ENCODE measurements at regions not wholly inside any gene's neighbourhood (a gene's known extent, or its start where the extent isn't known, plus 50 kb on each side); places are given as distances from the start of the nearest gene placed in this dataset.
"Not testable (repeated sequence)": the region's sequence is repeated elsewhere in the genome, so short reads cannot be mapped to it uniquely, and the experiment has no call there.

DNA sequence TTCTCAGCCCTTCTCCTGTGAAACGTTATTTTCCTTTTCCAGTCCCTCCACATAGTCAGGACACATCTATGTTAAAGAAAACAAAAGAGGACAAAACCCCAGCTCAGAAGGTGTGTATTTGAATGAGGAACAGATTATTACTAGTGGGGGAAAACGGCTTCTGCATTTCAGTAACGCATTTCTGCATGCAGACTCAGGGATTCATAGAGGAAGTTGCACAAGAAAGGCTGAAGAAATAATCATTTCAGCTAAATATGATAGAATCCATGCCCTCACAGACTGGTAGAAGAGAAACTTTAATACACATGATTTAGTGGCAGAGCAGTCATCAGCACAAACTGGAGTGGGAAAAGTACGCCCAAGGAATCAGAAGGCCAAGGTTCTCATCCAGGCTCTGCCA, 270.8 kb upstream of the FGF13 start:
- 52 to 79% (median 64%) methylated on average over 4 of the region's 4 CpGs for WGBS, 3 donors
- no peak overlapping the region for H3K4me3 ChIP-seq (ENCODE audit: low read depth in 1 of 3, low read length in 3 of 3)
- FAIRE-seq (no peak), DNase-seq (no peak)
- H3K4me1 ChIP-seq (ENCODE audit: control insufficient read depth in 3 of 3, insufficient read depth in 2 of 3, low read depth in 1 of 3, low read length in 2 of 3) = no peaks in the 10 kb centered on the region
- H3K27me3 ChIP-seq (ENCODE audit: control insufficient read depth in 3 of 3, insufficient read depth in 3 of 3, low read length in 3 of 3) = no peaks in the 10 kb centered on the region
- no peak overlapping the region for H3K27ac ChIP-seq (ENCODE audit: low read depth in 1 of 3, low read length in 2 of 3)
- no peaks in the 10 kb centered on the region for H3K36me3 ChIP-seq (ENCODE audit: control insufficient read depth in 3 of 3, insufficient read depth in 2 of 3, low read depth in 1 of 3, low read length in 3 of 3)
- H3K9me3 ChIP-seq (ENCODE audit: control insufficient read depth in 2 of 2, insufficient read depth in 1 of 2, low read depth in 1 of 2, low read length in 1 of 2) = no peaks in the 10 kb centered on the region

DNA sequence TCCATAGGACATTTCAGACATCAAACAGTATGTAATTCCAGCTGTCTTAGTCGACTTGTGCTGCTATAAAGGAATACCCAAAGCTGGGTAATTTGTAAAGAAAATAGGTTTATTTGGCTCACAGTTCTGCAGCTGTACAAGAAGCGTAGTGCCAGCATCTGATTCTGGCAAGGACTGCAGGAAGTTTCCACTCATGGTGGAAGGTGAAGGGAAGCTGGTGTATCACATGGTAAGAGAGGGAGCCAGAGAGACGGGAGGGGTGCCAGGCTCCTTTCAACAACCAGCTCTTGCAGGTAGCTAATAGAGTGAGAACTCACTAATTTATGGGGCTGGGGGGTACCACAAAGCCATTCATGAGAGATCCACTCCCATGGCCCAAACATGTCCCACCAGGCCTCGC, 253.0 kb upstream of the FGF13 start:
- Histone ChIP-seq H3K9me3 (ENCODE audit: control insufficient read depth in 2 of 2, insufficient read depth in 1 of 2, low read depth in 1 of 2, low read length in 1 of 2) (no peaks in the 10 kb centered on the region), H3K36me3 (ENCODE audit: control insufficient read depth in 3 of 3, insufficient read depth in 2 of 3, low read depth in 1 of 3, low read length in 3 of 3) (no peaks in the 10 kb centered on the region), H3K4me1 (ENCODE audit: control insufficient read depth in 3 of 3, insufficient read depth in 2 of 3, low read depth in 1 of 3, low read length in 2 of 3) (no peaks in the 10 kb centered on the region), H3K27me3 (ENCODE audit: control insufficient read depth in 3 of 3, insufficient read depth in 3 of 3, low read length in 3 of 3) (no peaks in the 10 kb centered on the region), H3K27ac (ENCODE audit: low read depth in 1 of 3, low read length in 2 of 3) (no peak overlapping the region), H3K4me3 (ENCODE audit: low read depth in 1 of 3, low read length in 3 of 3) (no peak overlapping the region)
- no peak for DNase-seq
- FAIRE-seq = no peak
- 47 to 68% (median 50%) methylated on average over 4 of the region's 4 CpGs for WGBS, 3 donors

DNA sequence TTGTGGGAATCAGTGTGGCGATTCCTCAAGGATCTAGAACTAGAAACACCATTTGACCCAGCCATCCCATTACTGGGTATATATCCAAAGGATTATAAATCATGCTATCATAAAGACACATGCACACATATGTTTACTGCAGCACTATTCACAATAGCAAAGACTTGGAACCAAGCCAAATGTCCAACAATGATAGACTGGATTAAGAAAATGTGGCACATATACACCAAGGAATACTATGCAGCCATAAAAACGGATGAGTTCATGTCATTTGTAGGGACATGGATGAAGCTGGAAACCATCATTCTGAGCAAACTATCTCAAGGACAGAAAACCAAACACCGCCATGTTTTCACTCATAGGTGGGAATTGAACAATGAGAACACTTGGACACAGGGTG, 250.9 kb upstream of the FGF13 start:
- not testable (repeated sequence) for H3K4me1 ChIP-seq (ENCODE audit: control insufficient read depth in 3 of 3, insufficient read depth in 2 of 3, low read depth in 1 of 3, low read length in 2 of 3); H3K9me3 ChIP-seq (ENCODE audit: control insufficient read depth in 2 of 2, insufficient read depth in 1 of 2, low read depth in 1 of 2, low read length in 1 of 2); H3K27me3 ChIP-seq (ENCODE audit: control insufficient read depth in 3 of 3, insufficient read depth in 3 of 3, low read length in 3 of 3); FAIRE-seq; H3K27ac ChIP-seq (ENCODE audit: low read depth in 1 of 3, low read length in 2 of 3); DNase-seq; H3K36me3 ChIP-seq (ENCODE audit: control insufficient read depth in 3 of 3, insufficient read depth in 2 of 3, low read depth in 1 of 3, low read length in 3 of 3); H3K4me3 ChIP-seq (ENCODE audit: low read depth in 1 of 3, low read length in 3 of 3)
- WGBS, 3 donors = 74 to 89% (median 84%) methylated on average over 3 of the region's 3 CpGs

DNA sequence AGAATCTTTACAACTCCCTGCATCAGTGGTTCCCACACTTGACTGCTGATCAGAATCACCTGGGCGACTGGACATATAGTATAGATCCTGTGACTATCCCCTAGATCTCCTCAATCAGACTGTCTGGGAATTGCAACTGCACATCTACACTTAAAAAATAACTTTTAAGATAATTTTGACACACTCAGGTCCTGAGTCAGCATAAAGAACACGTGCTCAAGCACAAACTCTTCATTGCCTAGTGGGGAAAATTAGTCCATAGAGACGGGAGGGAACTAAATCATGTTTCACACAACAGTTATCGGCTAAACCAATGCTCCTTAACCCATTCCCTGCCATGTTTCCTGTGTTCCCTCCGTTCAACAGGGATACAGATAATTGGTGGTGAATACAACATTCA, 243.5 kb upstream of the FGF13 start:
- WGBS, 3 donors = 49 to 57% (median 53%) methylated on average over 5 of the region's 5 CpGs
- no peaks in the 10 kb centered on the region for H3K9me3 ChIP-seq (ENCODE audit: control insufficient read depth in 2 of 2, insufficient read depth in 1 of 2, low read depth in 1 of 2, low read length in 1 of 2)
- H3K4me3 ChIP-seq (ENCODE audit: low read depth in 1 of 3, low read length in 3 of 3) = no peak overlapping the region
- FAIRE-seq (no peak), DNase-seq (no peak)
- no peaks in the 10 kb centered on the region for H3K36me3 ChIP-seq (ENCODE audit: control insufficient read depth in 3 of 3, insufficient read depth in 2 of 3, low read depth in 1 of 3, low read length in 3 of 3)
- no peak overlapping the region for H3K27ac ChIP-seq (ENCODE audit: low read depth in 1 of 3, low read length in 2 of 3)
- H3K27me3 ChIP-seq (ENCODE audit: control insufficient read depth in 3 of 3, insufficient read depth in 3 of 3, low read length in 3 of 3) = no peaks in the 10 kb centered on the region
- no peaks in the 10 kb centered on the region for H3K4me1 ChIP-seq (ENCODE audit: control insufficient read depth in 3 of 3, insufficient read depth in 2 of 3, low read depth in 1 of 3, low read length in 2 of 3)

DNA sequence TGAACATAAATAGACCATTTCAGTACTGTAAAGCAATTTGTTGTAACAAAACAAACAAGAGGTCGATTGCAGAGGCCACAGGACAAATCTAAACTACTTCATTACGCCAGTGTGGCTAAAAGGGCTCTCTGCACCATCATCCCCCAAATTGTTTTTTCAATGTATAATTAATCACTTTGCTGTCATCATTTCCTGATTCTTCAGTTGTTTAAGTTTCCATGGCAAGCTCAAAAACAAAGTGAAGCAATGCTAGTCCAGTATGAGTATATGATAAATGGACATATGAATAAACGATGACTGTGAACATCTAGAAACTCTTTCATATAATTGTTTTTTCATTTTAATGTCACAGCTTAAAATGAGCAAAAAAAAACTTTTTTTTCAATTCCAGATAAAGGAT, 235.4 kb upstream of the FGF13 start:
- 27 to 55% (median 38%) methylated on average over 3 of the region's 3 CpGs for WGBS, 3 donors
- Histone ChIP-seq H3K27me3 (ENCODE audit: control insufficient read depth in 3 of 3, insufficient read depth in 3 of 3, low read length in 3 of 3) (no peaks in the 10 kb centered on the region), H3K4me3 (ENCODE audit: low read depth in 1 of 3, low read length in 3 of 3) (no peak overlapping the region), H3K36me3 (ENCODE audit: control insufficient read depth in 3 of 3, insufficient read depth in 2 of 3, low read depth in 1 of 3, low read length in 3 of 3) (no peaks in the 10 kb centered on the region), H3K27ac (ENCODE audit: low read depth in 1 of 3, low read length in 2 of 3) (no peak overlapping the region), H3K4me1 (ENCODE audit: control insufficient read depth in 3 of 3, insufficient read depth in 2 of 3, low read depth in 1 of 3, low read length in 2 of 3) (no peaks in the 10 kb centered on the region), H3K9me3 (ENCODE audit: control insufficient read depth in 2 of 2, insufficient read depth in 1 of 2, low read depth in 1 of 2, low read length in 1 of 2) (no peaks in the 10 kb centered on the region)
- DNase-seq = no peak
- no peak for FAIRE-seq

DNA sequence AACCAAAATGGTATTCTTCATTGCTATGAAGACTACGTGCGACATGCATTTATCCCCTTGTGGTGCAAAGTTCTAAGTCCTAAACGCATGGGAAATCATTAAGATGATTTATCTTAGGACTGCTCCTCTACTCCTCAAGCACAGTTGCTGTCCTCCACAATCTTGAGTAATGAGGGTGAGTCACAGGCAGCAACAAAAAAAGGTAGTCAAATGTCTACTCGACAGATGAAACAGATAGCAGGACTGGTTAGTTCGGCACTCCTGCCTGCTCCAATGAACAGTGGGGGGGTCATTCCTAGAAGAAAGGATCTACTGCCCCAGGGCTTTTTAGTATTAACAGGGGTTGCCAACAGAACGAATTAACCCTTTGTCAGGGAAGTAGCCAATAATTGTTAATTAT, 233.7 kb upstream of the FGF13 start:
- FAIRE-seq (no peak), DNase-seq (no peak)
- Histone ChIP-seq H3K9me3 (ENCODE audit: control insufficient read depth in 2 of 2, insufficient read depth in 1 of 2, low read depth in 1 of 2, low read length in 1 of 2) (no peaks in the 10 kb centered on the region), H3K27ac (ENCODE audit: low read depth in 1 of 3, low read length in 2 of 3) (no peak overlapping the region), H3K27me3 (ENCODE audit: control insufficient read depth in 3 of 3, insufficient read depth in 3 of 3, low read length in 3 of 3) (no peaks in the 10 kb centered on the region), H3K4me3 (ENCODE audit: low read depth in 1 of 3, low read length in 3 of 3) (no peak overlapping the region), H3K4me1 (ENCODE audit: control insufficient read depth in 3 of 3, insufficient read depth in 2 of 3, low read depth in 1 of 3, low read length in 2 of 3) (no peaks in the 10 kb centered on the region), H3K36me3 (ENCODE audit: control insufficient read depth in 3 of 3, insufficient read depth in 2 of 3, low read depth in 1 of 3, low read length in 3 of 3) (no peaks in the 10 kb centered on the region)
- WGBS, 3 donors = 70 to 78% (median 72%) methylated on average over 6 of the region's 6 CpGs

DNA sequence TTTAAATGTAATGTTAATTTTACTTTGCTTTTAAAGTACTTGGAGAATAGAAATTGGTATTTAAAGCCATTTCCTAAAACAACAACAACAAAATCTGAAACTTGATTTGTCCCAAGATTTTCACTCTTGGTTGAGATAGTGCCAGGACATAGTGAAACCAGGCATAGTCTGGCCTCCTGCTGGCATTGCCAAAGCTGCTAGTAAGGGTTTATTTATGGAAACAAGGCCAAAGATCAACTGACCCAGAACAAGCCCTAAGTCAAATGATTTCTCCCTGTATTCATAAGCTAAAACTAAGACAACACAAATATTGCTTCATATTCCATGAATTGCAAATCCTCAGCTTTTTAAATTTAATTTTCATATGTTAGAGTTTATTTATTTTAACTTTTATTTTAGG, 227.5 kb upstream of the FGF13 start:
- no peaks in the 10 kb centered on the region for H3K9me3 ChIP-seq (ENCODE audit: control insufficient read depth in 2 of 2, insufficient read depth in 1 of 2, low read depth in 1 of 2, low read length in 1 of 2)
- H3K27ac ChIP-seq (ENCODE audit: low read depth in 1 of 3, low read length in 2 of 3) = no peak overlapping the region
- no peaks in the 10 kb centered on the region for H3K36me3 ChIP-seq (ENCODE audit: control insufficient read depth in 3 of 3, insufficient read depth in 2 of 3, low read depth in 1 of 3, low read length in 3 of 3)
- DNase-seq (no peak), FAIRE-seq (no peak)
- no peaks in the 10 kb centered on the region for H3K27me3 ChIP-seq (ENCODE audit: control insufficient read depth in 3 of 3, insufficient read depth in 3 of 3, low read length in 3 of 3)
- H3K4me3 ChIP-seq (ENCODE audit: low read depth in 1 of 3, low read length in 3 of 3) = no peak overlapping the region
- no peaks in the 10 kb centered on the region for H3K4me1 ChIP-seq (ENCODE audit: control insufficient read depth in 3 of 3, insufficient read depth in 2 of 3, low read depth in 1 of 3, low read length in 2 of 3)

DNA sequence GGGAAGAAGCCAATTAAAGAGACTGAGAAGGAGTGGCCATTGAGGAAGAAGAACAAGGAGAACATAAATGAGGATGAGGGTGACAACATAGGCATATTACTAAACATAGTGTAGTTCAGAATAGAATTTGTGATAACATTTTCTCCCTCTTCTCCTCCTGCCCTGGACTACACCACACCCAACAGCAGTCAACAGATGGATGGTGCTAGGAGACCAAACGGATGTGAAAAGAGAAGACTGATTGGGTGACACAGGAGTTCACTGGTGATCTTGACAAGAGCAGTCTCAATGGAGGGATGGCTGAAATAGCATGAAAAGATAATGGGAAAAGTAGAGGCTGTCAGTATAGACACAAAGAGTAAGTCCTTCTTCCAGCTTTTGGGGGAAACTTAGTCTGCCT, 226.5 kb upstream of the FGF13 start:
- WGBS, 3 donors = 44 to 79% (median 53%) methylated on average over 1 of the region's 1 CpG
- Histone ChIP-seq H3K27me3 (ENCODE audit: control insufficient read depth in 3 of 3, insufficient read depth in 3 of 3, low read length in 3 of 3) (no peaks in the 10 kb centered on the region), H3K27ac (ENCODE audit: low read depth in 1 of 3, low read length in 2 of 3) (no peak overlapping the region), H3K9me3 (ENCODE audit: control insufficient read depth in 2 of 2, insufficient read depth in 1 of 2, low read depth in 1 of 2, low read length in 1 of 2) (no peaks in the 10 kb centered on the region), H3K4me1 (ENCODE audit: control insufficient read depth in 3 of 3, insufficient read depth in 2 of 3, low read depth in 1 of 3, low read length in 2 of 3) (no peaks in the 10 kb centered on the region), H3K36me3 (ENCODE audit: control insufficient read depth in 3 of 3, insufficient read depth in 2 of 3, low read depth in 1 of 3, low read length in 3 of 3) (no peaks in the 10 kb centered on the region), H3K4me3 (ENCODE audit: low read depth in 1 of 3, low read length in 3 of 3) (no peak overlapping the region)
- FAIRE-seq = no peak
- no peak for DNase-seq

DNA sequence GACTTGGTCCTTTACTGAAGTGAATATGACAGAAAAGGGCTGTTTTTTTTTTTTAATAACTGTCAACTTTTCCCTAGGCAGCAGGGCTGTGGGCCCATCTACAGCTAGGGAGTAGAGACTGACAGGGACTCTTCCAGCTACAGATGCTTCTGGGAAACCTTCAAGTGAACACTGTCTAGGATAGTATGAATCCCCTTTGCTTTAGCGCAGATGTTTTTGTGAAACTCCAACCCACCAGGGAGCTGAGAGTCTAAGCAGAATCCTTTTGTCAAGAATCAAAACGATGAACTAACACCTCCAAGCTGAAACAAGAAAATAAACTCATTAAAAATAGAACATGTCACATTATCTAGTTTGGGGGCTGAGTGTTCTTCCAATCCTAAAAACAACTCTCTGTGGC, 219.7 kb upstream of the FGF13 start:
- Histone ChIP-seq H3K9me3 (ENCODE audit: control insufficient read depth in 2 of 2, insufficient read depth in 1 of 2, low read depth in 1 of 2, low read length in 1 of 2) (no peaks in the 10 kb centered on the region), H3K27me3 (ENCODE audit: control insufficient read depth in 3 of 3, insufficient read depth in 3 of 3, low read length in 3 of 3) (no peaks in the 10 kb centered on the region), H3K27ac (ENCODE audit: low read depth in 1 of 3, low read length in 2 of 3) (no peak overlapping the region), H3K36me3 (ENCODE audit: control insufficient read depth in 3 of 3, insufficient read depth in 2 of 3, low read depth in 1 of 3, low read length in 3 of 3) (no peaks in the 10 kb centered on the region), H3K4me1 (ENCODE audit: control insufficient read depth in 3 of 3, insufficient read depth in 2 of 3, low read depth in 1 of 3, low read length in 2 of 3) (no peaks in the 10 kb centered on the region), H3K4me3 (ENCODE audit: low read depth in 1 of 3, low read length in 3 of 3) (no peak overlapping the region)
- DNase-seq = no peak
- FAIRE-seq = no peak
- 60 to 79% (median 78%) methylated on average over 2 of the region's 2 CpGs for whole genome bisulfite sequencing, 3 donors
